GM23338 (cell line): ENCODE measurements at regions not wholly inside any gene's neighbourhood (a gene's known extent, or its start where the extent isn't known, plus 50 kb on each side); places are given as distances from the start of the nearest gene placed in this dataset.

Source experiments
- ATAC-seq: fragments of 200-7000 bp; cut with Tn5 transposase; 3 replicates; pipeline ENCODE4 v1.9.1; 2020
- DNase-seq: peaks from one replicate; pipeline ENCODE4 v3.0.0-alpha.2; 2015; ENCODE audit warnings: low spot score
- H2AFZ ChIP-seq: fragments of 200-600 bp; sonication (generic); 2 replicates; pipeline ENCODE4 v1.8.0; 2016; ENCODE audit warnings: antibody characterized with exemption, mild to moderate bottlenecking, moderate library complexity
- H3F3A ChIP-seq: fragments of 200-600 bp; sonication (generic); replicated peaks from 2 replicates; pipeline ENCODE4 v1.8.0; 2017; ENCODE audit warnings: antibody characterized with exemption, mixed run types, low read depth
- H3K27ac ChIP-seq: fragments of 200-600 bp; sonication (generic); 2 replicates; pipeline ENCODE4 v1.6.1; 2016; ENCODE audit warnings: low read depth
- H3K27me3 ChIP-seq: fragments of 200-600 bp; sonication (generic); 2 replicates; pipeline ENCODE4 v1.8.0; 2016; ENCODE audit warnings: mild to moderate bottlenecking, mixed run types, moderate library complexity; ENCODE audit not compliant: insufficient read depth
- H3K36me3 ChIP-seq: fragments of 200-600 bp; sonication (generic); 2 replicates; pipeline ENCODE4 v1.8.0; 2016; ENCODE audit warnings: mild to moderate bottlenecking; ENCODE audit not compliant: insufficient read depth
- H3K4me1 ChIP-seq: fragments of 200-600 bp; sonication (generic); 2 replicates; pipeline ENCODE4 v1.8.0; 2016; ENCODE audit warnings: mild to moderate bottlenecking, moderate library complexity; ENCODE audit not compliant: insufficient read depth
- H3K4me2 ChIP-seq: fragments of 200-600 bp; sonication (generic); 2 replicates; pipeline ENCODE4 v1.7.1; 2017; ENCODE audit warnings: mixed run types
- H3K4me3 ChIP-seq: fragments of 200-600 bp; sonication (generic); 2 replicates; pipeline ENCODE4 v1.6.1; 2016; ENCODE audit warnings: mixed run types
- H3K79me2 ChIP-seq: fragments of 200-600 bp; sonication (generic); replicated peaks from 2 replicates; pipeline ENCODE4 v1.8.0; 2017; ENCODE audit warnings: mild to moderate bottlenecking; ENCODE audit not compliant: insufficient read depth
- H3K9me2 ChIP-seq: fragments of 200-600 bp; sonication (generic); 2 replicates; pipeline ENCODE4 v1.8.0; 2017; ENCODE audit not compliant: insufficient read depth
- H4K20me1 ChIP-seq: fragments of 200-600 bp; sonication (generic); replicated peaks from 2 replicates; pipeline ENCODE4 v1.8.0; 2017; ENCODE audit warnings: mild to moderate bottlenecking; ENCODE audit not compliant: insufficient read depth
- H3K27ac Mint-ChIP-seq: 2 replicates; pipeline ENCODE4 v1.8.0; 2020; ENCODE audit warnings: inconsistent platforms, mild to moderate bottlenecking, moderate library complexity, mixed read lengths
- H3K27me3 Mint-ChIP-seq: 3 replicates; pipeline ENCODE4 v1.8.0; 2022; ENCODE audit warnings: low read depth, mild to moderate bottlenecking, moderate library complexity, mixed read lengths, inconsistent platforms; ENCODE audit not compliant: insufficient read depth, poor library complexity
- H3K36me3 Mint-ChIP-seq: 3 replicates; pipeline ENCODE4 v1.8.0; 2021; ENCODE audit warnings: low read depth, mild to moderate bottlenecking, inconsistent platforms, moderate library complexity, mixed read lengths
- H3K4me1 Mint-ChIP-seq: 3 replicates; pipeline ENCODE4 v1.8.0; 2020; ENCODE audit warnings: mild to moderate bottlenecking, inconsistent platforms, mixed read lengths
- H3K4me3 Mint-ChIP-seq: 3 replicates; pipeline ENCODE4 v1.8.0; 2021; ENCODE audit warnings: moderate library complexity, mild to moderate bottlenecking, inconsistent platforms, mixed read lengths
- H3K9me3 Mint-ChIP-seq: 3 replicates; pipeline ENCODE4 v1.8.0; 2020; ENCODE audit warnings: moderate library complexity, mild to moderate bottlenecking, inconsistent platforms, mixed read lengths
- CREB1 ChIP-seq: fragments of 250-450 bp; sonication (Bioruptor Pico); IDR thresholded peaks from 2 replicates; pipeline ENCODE4 v1.5.0; 2020; ENCODE audit warnings: low read depth, mild to moderate bottlenecking, moderate library complexity
- EZH2phosphoT487 ChIP-seq: fragments of 200-600 bp; sonication (generic); IDR thresholded peaks from one replicate; pipeline ENCODE4 v1.8.1; 2018; ENCODE audit warnings: antibody characterized with exemption; ENCODE audit not compliant: unreplicated experiment
- JUNB ChIP-seq: IDR thresholded peaks from one replicate; pipeline ENCODE4 v1.6.1; 2016; ENCODE audit warnings: antibody characterized with exemption; ENCODE audit not compliant: unreplicated experiment
- STAT1 ChIP-seq: IDR thresholded peaks from one replicate; pipeline ENCODE4 v1.6.1; 2016; ENCODE audit warnings: antibody characterized with exemption; ENCODE audit not compliant: unreplicated experiment
- ZNF114 ChIP-seq: fragments of 250-450 bp; sonication (Bioruptor Pico); IDR thresholded peaks from 2 replicates; pipeline ENCODE4 v1.5.0; 2020; ENCODE audit warnings: mild to moderate bottlenecking, moderate library complexity
- ZNF331 ChIP-seq: fragments of 250-450 bp; sonication (Bioruptor Pico); IDR thresholded peaks from 2 replicates; pipeline ENCODE4 v1.5.0; 2020; ENCODE audit warnings: low read depth, mild to moderate bottlenecking, moderate library complexity
- TF ChIP-seq, protein P1 (sequence below): IDR thresholded peaks from one replicate; pipeline ENCODE4 v1.6.1; 2018; ENCODE audit warnings: antibody characterized with exemption; ENCODE audit not compliant: unreplicated experiment
- TF ChIP-seq, protein P2 (sequence below): fragments of 250-450 bp; sonication (Bioruptor Pico); IDR thresholded peaks from 2 replicates; pipeline ENCODE4 v1.5.0; 2020; ENCODE audit warnings: mild to moderate bottlenecking, moderate library complexity

DNA sequence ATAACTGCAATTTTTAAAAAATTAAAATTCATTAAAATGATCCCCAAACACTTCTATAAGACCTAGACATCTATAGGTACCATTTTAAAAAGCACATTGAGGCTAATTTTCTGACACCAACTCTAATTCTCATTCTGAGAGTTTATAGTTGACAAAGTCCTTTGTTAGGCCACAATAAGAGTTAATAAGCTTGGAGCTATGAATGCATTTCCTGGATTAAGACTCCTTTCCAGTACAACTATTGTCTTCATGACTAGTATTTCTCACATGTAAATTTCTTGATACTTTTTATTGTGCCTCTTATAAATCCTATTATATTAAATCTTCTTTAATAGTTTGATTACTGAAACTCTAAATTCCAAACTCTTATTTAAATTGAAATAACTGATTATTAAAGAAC lies 340.8 kb downstream of the KLF12 start:
- no peaks in the 10 kb centered on the region for H3K27me3 Mint-ChIP-seq
- ATAC-seq (no peak), DNase-seq (no peak)
- Histone ChIP-seq H3K27me3 (no peaks in the 10 kb centered on the region), H3K9me2 (no peaks in the 10 kb centered on the region), H3K36me3 (no peaks in the 10 kb centered on the region), H3K79me2 (no peaks in the 10 kb centered on the region), H3K27ac (no peak overlapping the region), H3F3A (no peaks in the 10 kb centered on the region), H3K4me2 (no peak overlapping the region), H4K20me1 (no peaks in the 10 kb centered on the region), H2AFZ (no peak overlapping the region), H3K4me3 (no peak overlapping the region), H3K4me1 (no peaks in the 10 kb centered on the region)
- H3K36me3 Mint-ChIP-seq, result peaks cover 3% of the 10 kb centered on the region; the same call in 2 of the 3 replicates
- no peak overlapping the region for H3K4me3 Mint-ChIP-seq
- no peaks in the 10 kb centered on the region for H3K4me1 Mint-ChIP-seq
- TF ChIP-seq STAT1, result no peak
- no peak for TF ChIP-seq ZNF114 (CRISPR knock-in tag)
- no peak for TF ChIP-seq ZNF331 (CRISPR knock-in tag)
- TF ChIP-seq JUNB, result no peak
- TF ChIP-seq CREB1 (CRISPR knock-in tag), result no peak
- no peak for TF ChIP-seq EZH2phosphoT487
- H3K27ac Mint-ChIP-seq, result no peak overlapping the region
- no peaks in the 10 kb centered on the region for H3K9me3 Mint-ChIP-seq

DNA sequence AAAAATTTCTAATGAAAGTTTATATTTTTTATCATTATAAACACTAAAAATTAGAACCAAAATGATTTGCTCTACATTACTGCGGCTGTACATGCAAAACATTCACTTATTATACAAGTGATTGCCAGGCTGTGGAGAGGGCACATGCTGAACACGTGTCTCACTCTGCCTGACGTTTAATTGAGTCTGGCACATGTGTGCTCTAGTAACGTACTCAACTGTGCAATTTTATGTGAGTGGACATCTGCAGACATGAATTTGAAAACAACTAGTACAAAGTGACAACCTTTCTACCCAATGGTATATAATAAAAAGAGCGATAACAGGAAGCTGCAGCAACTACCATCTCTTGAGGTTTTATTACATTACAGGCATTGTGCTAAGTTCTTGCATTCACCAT lies 341.4 kb downstream of the KLF12 start:
- ATAC-seq (no peak), DNase-seq (no peak)
- Histone ChIP-seq H3K36me3 (no peaks in the 10 kb centered on the region), H3K27me3 (no peaks in the 10 kb centered on the region), H4K20me1 (no peaks in the 10 kb centered on the region), H3K27ac (no peak overlapping the region), H3K4me1 (no peaks in the 10 kb centered on the region), H3K4me3 (no peak overlapping the region), H3K79me2 (no peaks in the 10 kb centered on the region), H2AFZ (no peak overlapping the region), H3K9me2 (no peaks in the 10 kb centered on the region), H3F3A (no peaks in the 10 kb centered on the region), H3K4me2 (no peak overlapping the region)
- Mint-ChIP-seq H3K27ac (no peak overlapping the region), H3K4me1 (no peaks in the 10 kb centered on the region), H3K36me3 (peaks cover 3% of the 10 kb centered on the region; the same call in 2 of the 3 replicates), H3K27me3 (no peaks in the 10 kb centered on the region), H3K4me3 (no peak overlapping the region), H3K9me3 (no peaks in the 10 kb centered on the region)
- TF ChIP-seq ZNF114 (CRISPR knock-in tag), result no peak
- TF ChIP-seq, protein P1, sequence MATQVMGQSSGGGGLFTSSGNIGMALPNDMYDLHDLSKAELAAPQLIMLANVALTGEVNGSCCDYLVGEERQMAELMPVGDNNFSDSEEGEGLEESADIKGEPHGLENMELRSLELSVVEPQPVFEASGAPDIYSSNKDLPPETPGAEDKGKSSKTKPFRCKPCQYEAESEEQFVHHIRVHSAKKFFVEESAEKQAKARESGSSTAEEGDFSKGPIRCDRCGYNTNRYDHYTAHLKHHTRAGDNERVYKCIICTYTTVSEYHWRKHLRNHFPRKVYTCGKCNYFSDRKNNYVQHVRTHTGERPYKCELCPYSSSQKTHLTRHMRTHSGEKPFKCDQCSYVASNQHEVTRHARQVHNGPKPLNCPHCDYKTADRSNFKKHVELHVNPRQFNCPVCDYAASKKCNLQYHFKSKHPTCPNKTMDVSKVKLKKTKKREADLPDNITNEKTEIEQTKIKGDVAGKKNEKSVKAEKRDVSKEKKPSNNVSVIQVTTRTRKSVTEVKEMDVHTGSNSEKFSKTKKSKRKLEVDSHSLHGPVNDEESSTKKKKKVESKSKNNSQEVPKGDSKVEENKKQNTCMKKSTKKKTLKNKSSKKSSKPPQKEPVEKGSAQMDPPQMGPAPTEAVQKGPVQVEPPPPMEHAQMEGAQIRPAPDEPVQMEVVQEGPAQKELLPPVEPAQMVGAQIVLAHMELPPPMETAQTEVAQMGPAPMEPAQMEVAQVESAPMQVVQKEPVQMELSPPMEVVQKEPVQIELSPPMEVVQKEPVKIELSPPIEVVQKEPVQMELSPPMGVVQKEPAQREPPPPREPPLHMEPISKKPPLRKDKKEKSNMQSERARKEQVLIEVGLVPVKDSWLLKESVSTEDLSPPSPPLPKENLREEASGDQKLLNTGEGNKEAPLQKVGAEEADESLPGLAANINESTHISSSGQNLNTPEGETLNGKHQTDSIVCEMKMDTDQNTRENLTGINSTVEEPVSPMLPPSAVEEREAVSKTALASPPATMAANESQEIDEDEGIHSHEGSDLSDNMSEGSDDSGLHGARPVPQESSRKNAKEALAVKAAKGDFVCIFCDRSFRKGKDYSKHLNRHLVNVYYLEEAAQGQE, result no peak
- TF ChIP-seq, protein P2, sequence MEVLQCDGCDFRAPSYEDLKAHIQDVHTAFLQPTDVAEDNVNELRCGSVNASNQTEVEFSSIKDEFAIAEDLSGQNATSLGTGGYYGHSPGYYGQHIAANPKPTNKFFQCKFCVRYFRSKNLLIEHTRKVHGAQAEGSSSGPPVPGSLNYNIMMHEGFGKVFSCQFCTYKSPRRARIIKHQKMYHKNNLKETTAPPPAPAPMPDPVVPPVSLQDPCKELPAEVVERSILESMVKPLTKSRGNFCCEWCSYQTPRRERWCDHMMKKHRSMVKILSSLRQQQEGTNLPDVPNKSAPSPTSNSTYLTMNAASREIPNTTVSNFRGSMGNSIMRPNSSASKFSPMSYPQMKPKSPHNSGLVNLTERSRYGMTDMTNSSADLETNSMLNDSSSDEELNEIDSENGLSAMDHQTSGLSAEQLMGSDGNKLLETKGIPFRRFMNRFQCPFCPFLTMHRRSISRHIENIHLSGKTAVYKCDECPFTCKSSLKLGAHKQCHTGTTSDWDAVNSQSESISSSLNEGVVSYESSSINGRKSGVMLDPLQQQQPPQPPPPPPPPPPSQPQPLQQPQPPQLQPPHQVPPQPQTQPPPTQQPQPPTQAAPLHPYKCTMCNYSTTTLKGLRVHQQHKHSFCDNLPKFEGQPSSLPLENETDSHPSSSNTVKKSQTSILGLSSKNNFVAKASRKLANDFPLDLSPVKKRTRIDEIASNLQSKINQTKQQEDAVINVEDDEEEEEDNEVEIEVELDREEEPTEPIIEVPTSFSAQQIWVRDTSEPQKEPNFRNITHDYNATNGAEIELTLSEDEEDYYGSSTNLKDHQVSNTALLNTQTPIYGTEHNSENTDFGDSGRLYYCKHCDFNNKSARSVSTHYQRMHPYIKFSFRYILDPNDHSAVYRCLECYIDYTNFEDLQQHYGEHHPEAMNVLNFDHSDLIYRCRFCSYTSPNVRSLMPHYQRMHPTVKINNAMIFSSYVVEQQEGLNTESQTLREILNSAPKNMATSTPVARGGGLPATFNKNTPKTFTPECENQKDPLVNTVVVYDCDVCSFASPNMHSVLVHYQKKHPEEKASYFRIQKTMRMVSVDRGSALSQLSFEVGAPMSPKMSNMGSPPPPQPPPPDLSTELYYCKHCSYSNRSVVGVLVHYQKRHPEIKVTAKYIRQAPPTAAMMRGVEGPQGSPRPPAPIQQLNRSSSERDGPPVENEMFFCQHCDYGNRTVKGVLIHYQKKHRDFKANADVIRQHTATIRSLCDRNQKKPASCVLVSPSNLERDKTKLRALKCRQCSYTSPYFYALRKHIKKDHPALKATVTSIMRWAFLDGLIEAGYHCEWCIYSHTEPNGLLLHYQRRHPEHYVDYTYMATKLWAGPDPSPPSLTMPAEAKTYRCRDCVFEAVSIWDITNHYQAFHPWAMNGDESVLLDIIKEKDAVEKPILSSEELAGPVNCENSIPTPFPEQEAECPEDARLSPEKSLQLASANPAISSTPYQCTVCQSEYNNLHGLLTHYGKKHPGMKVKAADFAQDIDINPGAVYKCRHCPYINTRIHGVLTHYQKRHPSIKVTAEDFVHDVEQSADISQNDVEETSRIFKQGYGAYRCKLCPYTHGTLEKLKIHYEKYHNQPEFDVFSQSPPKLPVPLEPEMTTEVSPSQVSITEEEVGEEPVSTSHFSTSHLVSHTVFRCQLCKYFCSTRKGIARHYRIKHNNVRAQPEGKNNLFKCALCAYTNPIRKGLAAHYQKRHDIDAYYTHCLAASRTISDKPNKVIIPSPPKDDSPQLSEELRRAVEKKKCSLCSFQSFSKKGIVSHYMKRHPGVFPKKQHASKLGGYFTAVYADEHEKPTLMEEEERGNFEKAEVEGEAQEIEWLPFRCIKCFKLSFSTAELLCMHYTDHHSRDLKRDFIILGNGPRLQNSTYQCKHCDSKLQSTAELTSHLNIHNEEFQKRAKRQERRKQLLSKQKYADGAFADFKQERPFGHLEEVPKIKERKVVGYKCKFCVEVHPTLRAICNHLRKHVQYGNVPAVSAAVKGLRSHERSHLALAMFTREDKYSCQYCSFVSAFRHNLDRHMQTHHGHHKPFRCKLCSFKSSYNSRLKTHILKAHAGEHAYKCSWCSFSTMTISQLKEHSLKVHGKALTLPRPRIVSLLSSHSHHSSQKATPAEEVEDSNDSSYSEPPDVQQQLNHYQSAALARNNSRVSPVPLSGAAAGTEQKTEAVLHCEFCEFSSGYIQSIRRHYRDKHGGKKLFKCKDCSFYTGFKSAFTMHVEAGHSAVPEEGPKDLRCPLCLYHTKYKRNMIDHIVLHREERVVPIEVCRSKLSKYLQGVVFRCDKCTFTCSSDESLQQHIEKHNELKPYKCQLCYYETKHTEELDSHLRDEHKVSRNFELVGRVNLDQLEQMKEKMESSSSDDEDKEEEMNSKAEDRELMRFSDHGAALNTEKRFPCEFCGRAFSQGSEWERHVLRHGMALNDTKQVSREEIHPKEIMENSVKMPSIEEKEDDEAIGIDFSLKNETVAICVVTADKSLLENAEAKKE (CRISPR knock-in tag), result no peak
